NCI-H146 (cell line): ENCODE measurements at regions not wholly inside any gene's neighbourhood (a gene's known extent, or its start where the extent isn't known, plus 50 kb on each side); places are given as distances from the start of the nearest gene placed in this dataset.
A peak's percentile ranks its signal among the peaks of the same experiment; 100 is the strongest.
"Not testable (repeated sequence)": the region's sequence is repeated elsewhere in the genome, so short reads cannot be mapped to it uniquely, and the experiment has no call there.

ENCODE experiments used
- DNase-seq: peaks from one replicate; lab custom pipeline; 2025; lab: John Stamatoyannopoulos, UW

DNA sequence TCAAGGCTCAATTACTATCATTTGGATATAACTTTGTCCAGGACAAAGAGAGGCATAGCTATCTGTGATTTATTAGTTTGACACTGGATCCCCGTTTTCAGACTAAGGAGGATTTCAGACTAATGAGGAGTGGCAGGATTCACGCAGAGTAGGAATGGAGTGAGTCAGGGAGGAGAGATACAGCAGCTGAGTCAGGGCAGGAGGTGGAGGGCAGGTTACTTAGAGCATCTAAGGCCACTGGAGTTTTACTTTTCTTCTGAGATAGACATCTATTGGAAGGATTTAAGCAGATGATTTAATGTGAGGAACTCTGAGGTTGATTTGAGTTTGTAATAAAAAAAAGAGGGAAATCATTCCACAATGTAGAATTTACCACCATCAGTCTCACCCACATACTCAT is 110.6 kb downstream of the RPIA start:
- not testable (repeated sequence) for DNase-seq

DNA sequence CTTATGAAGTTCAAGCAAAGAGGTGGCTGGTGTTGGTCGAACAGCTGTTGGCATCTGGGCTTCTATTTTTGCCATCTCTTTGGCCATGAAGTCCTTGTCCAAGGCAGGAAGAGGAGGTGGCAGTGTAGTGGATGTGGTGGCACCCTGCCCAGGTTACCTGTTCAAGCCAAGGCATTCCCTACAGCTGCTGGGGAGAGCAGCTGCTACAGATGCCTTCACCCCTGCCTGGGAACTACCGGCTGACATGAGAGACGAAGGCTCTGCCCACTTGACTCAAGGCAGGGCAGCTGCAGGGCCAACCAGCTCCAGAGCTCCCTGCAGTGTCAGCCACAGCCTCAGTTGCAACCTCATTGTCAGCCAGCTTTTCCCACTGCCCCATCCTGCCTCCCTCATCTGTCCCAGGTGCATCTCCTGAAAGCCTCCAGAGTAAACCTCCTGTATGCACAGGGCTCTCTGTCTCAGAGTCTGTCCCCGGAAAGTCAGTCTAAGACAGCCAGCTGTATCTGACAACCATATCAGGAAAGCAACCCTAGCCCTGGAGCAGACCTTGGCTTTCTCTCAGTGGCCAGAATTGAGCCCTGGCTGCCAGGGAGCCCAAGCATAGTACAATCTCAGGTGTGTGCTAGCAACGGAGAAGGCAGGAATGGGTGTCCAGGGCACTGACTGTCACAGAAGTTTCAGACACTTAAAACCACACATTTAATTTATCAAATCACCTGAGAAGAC is 115.9 kb downstream of the RPIA start:
- DNase-seq: no peak

GRCh38 chr2:88808083-88808482 is 116.6 kb downstream of the RPIA start:
- DNase-seq: no peak

DNA sequence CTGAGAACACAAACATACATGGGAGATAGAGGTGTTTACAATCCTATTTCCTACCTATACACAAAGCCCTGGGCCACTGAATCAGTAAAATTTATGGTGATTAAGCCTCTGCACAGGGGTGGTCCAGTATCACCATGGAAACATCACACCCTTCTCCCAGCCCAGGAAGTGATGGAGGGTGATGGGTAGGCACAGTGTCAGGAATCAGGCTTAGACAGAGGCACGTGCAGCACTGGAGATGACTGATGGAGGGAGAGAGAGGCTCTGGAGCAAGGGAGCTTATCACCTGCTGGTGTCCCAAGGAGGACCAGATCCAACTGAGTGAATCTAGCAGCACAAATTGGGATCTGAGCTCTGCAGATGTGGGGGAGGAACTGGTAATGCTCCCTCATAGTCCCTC is 117.2 kb downstream of the RPIA start:
- DNase-seq: peak; percentile 55

- DNase-seq: no peak
Measured at GRCh38 chr2:88809216-88809615, 117.7 kb downstream of the RPIA start.

GRCh38 chr2:88810017-88810416 is 118.5 kb downstream of the RPIA start:
- DNase-seq: peak; percentile 89

DNA sequence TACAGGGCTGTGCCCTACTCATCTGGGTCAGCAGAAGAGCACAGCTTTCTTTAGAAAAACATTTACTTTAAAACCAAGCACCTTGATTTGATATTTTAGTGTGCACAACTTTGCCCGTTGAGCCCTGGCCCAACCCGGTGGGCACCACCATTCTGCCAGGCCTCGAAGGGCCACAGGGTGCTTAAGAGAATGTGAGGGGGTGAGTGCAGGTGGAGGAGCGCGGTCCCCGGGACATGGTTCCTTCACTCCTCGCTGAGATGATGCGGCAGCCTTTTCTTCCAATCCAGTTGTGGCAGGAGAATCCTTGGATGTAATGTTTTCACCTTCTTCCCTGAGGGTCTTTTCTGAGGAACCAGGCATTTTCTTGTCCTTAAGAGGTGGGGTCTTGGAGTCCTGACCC is 119.0 kb downstream of the RPIA start:
- DNase-seq: no peak

- no peak for DNase-seq
Measured at GRCh38 chr2:88811233-88811632, 119.8 kb downstream of the RPIA start.

GRCh38 chr2:88811681-88812080 is 120.2 kb downstream of the RPIA start:
- DNase-seq: no peak

DNA sequence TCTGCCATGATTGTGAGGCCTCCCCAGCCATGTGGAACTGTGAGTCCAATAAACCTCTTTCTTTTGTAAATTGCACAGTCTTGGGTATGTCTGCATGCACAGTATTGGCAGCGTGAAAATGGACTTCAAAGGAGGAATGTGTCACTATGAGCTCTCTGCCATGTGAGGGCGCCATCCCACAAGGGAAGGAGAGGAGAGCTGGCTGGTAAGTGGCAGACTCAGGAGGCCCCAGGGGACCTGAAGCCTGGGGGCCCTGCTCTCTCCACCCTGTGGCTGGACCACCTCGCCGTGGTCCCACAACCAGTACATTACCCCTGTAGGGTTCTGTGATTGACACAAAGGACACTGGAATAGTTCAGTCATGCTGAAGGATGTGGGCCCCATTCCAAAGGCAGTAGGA is 122.1 kb downstream of the RPIA start:
- DNase-seq: peak; percentile 12

DNA sequence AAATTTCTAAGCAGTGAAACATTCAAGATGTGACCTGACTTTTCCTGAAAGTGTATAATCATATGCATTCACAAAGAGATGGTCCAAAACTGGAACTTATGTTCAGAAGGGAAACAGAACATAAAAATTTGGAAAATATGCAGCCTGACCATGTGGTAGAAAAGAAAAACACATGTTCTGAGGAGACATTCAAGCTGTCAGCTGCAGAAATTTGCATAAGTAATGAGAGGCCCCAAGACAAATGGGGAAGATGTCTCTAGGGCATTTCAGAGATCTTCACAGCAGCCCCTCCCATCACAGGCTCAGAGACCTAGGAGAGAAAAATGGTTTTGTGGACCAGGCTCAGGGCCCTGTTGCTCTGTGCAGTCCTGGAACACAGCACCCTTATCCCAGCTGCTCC is 123.8 kb downstream of the RPIA start:
- DNase-seq: no peak

- DNase-seq: no peak
Measured at GRCh38 chr2:88815697-88816096, 124.2 kb downstream of the RPIA start.

- DNase-seq: no peak
Measured at GRCh38 chr2:88818381-88818780, 126.9 kb downstream of the RPIA start.

DNA sequence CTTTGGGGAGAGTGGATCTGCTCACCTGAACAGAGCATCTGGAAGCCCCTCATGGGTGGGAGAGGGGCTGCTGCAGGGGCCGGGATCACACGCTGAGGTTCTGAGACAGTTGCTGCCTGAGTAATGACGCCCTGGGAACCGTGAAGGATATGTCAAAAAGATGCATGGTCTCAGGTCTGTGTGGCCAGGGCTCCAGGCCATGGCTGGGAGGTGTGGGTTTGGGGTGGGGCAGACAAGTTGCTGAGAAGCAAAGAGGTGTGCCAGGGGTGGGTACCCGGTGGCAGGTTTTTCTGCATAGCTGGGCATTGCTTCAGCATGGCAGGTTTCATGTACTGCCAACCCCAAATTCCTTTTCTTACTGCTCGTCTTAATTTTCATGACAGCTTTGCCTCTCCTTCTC is 133.5 kb downstream of the RPIA start:
- no peak for DNase-seq

- no peak for DNase-seq
Measured at GRCh38 chr2:88826399-88826798, 134.9 kb downstream of the RPIA start.

GRCh38 chr2:88827821-88828220 is 136.3 kb downstream of the RPIA start:
- DNase-seq: no peak

DNA sequence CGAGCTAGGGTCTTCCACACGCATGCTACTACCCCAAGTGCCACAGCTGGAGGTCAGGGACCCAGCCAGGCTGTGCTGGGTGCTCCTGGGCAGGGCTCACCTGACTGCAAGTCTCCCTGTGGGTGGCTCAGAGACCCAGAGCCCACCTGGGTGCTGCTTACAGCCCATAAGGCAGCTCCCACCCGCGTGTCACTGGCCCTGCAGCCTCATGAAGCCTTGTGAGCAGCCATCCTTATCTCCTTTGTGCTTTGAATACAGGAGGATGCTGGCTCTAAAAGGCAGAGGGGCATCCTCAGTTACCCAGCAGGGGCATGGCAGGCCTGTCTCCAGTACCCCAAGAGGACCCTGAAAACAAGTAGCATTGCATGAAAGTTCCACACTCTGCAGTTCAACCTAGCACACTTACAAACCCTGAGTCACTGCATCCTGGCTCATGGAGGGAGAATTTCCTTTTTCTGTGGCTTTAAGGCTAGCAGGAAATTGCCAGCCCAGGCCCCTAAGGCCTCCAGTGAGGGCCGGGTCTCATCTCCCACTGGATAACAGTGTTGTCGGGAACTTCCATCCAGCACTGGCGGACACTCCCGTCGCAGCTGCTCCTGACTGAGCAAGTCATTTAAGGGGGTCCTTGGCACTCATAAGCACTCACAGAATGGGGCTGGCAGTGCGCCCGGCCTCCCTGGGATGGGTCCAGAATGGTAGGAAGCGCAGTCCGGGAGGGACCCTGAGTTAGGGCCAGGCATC is 137.1 kb downstream of the RPIA start:
- DNase-seq: no peak

DNA sequence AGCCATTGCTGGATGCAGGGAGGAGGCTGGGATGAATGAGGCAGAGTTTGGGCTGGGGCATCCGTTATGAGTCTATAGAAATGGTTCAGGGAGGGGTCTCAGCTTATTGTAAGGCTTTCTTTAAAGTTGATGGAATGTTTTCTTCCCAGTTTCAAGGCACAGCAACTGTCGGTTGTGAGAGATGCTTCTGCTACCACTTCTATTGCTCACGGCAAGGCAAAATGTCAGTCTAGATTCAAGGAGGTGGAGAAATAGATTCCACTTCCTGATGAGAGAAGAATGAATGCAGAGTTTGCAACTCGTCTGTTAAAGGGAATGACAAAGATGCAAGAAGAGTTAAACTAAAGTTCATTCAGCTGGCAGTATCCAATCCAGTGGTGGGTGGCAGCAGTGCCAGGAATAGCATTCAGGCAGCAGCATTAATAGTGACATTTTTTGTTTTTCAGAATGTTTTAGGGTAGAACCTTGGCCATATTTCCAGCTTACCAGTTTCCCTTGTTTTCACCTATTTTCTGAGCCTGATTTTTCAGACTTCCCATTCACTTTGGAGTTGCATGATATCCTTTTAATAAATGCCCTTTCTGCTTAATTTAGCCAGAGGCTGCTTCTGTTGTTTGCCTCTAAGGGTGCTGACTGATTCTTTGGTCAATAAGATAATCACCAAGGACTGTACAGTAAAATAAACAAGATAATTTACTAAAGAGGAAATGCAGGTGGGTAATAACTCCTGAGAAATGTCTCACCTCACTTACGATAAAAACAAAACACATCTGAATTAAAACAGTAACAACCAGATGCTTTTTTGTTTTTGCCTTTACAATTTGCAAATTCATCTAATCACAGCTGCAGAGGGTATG is 138.4 kb downstream of the RPIA start:
- peak; percentile 63 for DNase-seq

GRCh38 chr2:88831071-88831791 is 139.8 kb downstream of the RPIA start:
- DNase-seq: peak; percentile 90

DNA sequence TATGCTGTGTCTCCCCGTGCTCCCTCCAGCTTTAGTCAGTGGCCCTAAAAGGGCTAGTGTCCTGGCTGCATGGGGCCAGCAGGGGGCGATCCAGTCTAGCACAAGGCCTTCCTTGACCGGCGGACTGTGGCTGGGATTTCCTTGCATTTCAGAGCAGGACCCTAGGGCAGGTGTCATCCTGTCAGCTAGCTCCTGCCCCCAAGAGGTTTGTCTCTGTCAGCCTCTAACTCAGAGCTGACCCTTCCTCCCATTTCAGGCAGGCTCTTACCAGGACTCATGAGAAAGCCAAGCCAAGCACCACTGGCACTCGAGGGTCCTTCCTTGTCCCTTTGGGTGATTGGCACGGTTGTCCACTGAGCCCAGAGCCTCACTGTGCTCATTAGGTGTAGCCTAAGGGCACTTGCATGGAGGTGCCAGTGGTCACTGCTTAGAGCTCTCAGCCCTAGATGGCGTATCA is 140.3 kb downstream of the RPIA start:
- DNase-seq: peak; percentile 92

GRCh38 chr2:88832311-88832991 is 141.0 kb downstream of the RPIA start:
- DNase-seq: no peak
